Astrocyte of the cerebellum (primary cell): ENCODE measurements at regions not wholly inside any gene's neighbourhood (a gene's known extent, or its start where the extent isn't known, plus 50 kb on each side); places are given as distances from the start of the nearest gene placed in this dataset.

Source experiments
- DNase-seq: peaks from one replicate; pipeline ENCODE4 v3.0.0-alpha.2; 2011; ENCODE audit warnings: low read depth
- H3K4me3 ChIP-seq: 2 replicates; pipeline ENCODE4 v1.5.1; 2011; ENCODE audit warnings: mild to moderate bottlenecking, low read depth, low read length, moderate library complexity
- in situ Hi-C: cut with HindIII; loops from 2 replicates; pipeline ENCODE4 v1.10.0; 2017; ENCODE audit warnings: low sequenced_read_pairs
- TF ChIP-seq, protein P1 (sequence below): IDR thresholded peaks from 2 replicates; pipeline ENCODE4 v1.5.1; 2012; ENCODE audit warnings: low read length, low read depth, moderate library complexity, mild to moderate bottlenecking; ENCODE audit errors: missing control alignments

DNA sequence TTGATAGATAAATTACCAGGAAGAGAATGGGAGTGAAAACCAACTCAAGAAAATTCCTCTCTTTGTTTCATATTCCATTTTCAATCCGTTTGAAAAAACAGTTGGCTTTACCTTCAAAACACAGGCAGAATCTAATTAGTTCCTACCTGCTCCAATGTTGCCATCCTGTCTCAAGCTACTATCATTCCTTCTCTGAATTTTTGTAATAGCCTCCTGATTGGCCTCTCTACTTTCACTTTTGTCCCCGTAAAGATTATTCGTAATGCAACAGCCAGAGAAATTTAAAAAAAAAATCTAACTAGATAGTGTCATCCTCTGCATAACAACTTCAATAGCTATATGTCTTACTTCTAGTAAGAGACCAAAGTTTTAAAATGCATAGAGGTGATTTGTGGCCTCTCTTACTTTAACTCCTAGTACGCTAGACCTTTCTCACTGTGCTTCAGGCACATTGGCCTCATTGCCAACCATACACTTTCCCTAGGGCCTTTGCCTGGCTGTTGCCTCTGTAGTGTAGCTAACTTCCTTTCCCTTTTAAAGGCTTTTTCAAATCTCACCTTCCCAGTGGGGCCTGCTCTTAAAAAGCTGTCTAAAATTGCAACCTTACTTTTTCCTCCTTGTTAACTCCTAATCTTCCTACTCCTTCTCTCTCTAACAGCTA is 311.3 kb upstream of the GRIN3A start:
- TF ChIP-seq, protein P1, sequence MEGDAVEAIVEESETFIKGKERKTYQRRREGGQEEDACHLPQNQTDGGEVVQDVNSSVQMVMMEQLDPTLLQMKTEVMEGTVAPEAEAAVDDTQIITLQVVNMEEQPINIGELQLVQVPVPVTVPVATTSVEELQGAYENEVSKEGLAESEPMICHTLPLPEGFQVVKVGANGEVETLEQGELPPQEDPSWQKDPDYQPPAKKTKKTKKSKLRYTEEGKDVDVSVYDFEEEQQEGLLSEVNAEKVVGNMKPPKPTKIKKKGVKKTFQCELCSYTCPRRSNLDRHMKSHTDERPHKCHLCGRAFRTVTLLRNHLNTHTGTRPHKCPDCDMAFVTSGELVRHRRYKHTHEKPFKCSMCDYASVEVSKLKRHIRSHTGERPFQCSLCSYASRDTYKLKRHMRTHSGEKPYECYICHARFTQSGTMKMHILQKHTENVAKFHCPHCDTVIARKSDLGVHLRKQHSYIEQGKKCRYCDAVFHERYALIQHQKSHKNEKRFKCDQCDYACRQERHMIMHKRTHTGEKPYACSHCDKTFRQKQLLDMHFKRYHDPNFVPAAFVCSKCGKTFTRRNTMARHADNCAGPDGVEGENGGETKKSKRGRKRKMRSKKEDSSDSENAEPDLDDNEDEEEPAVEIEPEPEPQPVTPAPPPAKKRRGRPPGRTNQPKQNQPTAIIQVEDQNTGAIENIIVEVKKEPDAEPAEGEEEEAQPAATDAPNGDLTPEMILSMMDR = no peak
- DNase-seq = no peak
- H3K4me3 ChIP-seq = no peak overlapping the region
- in situ Hi-C loops = no loop called here

DNA sequence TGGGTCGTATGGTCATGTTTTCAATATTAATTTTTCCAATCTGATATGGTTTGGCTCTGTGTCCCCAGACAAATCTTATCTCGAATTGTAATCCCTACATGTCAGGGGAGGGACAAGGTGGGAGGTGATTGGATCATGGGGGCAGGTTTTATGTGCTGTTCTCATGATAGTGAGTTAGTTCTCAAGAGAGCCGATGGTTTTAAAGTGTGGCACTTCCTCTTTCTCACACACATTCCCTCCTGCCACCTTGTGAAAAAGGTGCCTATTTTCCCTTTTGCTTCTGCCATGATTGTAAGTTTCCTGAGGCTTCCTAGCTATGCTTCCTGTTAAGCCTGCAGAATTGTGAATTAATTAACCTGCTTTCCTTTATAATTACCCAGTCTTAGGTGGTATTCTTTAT is 309.1 kb upstream of the GRIN3A start:
- in situ Hi-C loops = no loop called here
- TF ChIP-seq, protein P1 = no peak
- no peak overlapping the region for H3K4me3 ChIP-seq
- DNase-seq = no peak

DNA sequence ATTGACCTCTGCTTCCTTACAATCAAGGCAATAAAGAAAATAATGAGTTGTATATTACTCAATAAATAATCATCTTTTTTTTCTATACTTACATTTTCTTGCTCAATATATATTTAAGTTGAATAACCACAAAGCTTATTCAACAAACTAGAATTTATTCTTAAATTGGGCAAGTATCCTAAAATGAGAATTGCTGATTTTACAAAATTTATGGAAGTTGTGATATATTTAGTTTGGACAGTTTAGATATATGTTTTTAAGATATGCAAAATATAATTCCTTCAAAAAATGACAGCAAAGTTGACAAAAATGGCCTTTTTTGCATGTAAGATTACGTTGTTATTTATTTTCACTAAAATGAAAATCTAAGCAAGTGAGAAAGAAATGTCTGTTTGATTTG is 305.7 kb upstream of the GRIN3A start:
- in situ Hi-C loops = no loop called here
- TF ChIP-seq, protein P1 = no peak
- no peak overlapping the region for H3K4me3 ChIP-seq
- no peak for DNase-seq

DNA sequence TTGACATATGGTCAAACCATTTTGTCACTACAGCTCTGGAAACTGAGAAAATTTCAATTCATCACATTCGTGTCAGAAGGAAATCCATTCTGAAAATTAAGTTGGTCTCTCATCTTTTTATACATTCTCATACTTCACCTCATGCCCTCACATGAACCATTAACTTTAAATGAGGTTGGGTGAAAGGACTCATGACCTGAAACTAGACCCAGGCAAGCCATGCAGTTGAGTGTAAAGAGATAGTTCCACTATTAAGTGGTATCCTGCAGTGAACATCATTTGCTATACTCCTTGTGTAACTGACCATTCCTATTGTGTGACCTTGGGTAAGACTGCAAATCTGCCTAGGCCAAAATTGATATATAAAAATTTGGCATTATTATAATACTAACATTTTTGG is 299.6 kb upstream of the GRIN3A start:
- in situ Hi-C loops = no loop called here
- DNase-seq = no peak
- TF ChIP-seq, protein P1 = no peak
- H3K4me3 ChIP-seq = no peak overlapping the region

DNA sequence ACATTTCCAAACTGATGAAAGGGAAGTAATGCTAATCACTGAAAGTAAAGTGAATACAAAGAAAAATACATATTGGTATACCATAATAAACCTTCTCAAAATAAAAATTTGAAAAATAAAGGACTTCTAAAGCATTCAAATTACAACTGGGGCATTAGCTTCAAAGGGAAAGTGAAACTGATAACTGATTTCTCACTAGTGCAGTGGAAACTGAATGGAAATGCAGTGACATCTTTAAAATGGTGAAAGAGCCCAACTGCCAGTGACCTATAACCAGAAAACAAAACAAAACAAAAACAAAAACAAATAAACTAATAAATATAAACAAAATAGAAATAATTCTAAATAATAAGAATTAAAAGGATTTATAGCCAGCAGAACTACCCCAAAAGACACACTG is 297.5 kb upstream of the GRIN3A start:
- H3K4me3 ChIP-seq = no peak overlapping the region
- TF ChIP-seq, protein P1 = no peak
- DNase-seq = no peak
- in situ Hi-C loops = no loop called here

DNA sequence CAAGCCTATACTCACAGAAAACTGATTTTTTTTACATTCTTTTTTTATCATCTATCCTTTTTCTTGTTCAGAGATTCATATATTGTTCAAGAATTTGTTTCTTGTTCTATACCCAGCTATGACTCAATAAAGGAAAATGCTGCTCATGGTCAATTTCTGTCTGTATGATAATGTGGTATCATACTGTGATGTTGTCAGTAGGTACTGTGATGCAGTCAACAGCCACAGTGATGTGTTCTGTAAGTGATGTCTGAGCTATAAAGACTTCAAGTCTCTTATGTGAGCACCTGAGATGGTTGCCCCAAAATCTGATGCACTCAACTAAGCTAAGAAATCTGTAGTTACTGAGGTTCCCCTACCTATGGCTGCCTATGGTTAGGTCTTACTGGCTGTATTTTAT is 294.2 kb upstream of the GRIN3A start:
- TF ChIP-seq, protein P1 = no peak
- no peak for DNase-seq
- no peak overlapping the region for H3K4me3 ChIP-seq
- in situ Hi-C loops = no loop called here
